GM21447 (cell line): ENCODE measurements at regions not wholly inside any gene's neighbourhood (a gene's known extent, or its start where the extent isn't known, plus 50 kb on each side); places are given as distances from the start of the nearest gene placed in this dataset.

ENCODE experiments used
- ATAC-seq: cut with Tn5 transposase; IDR thresholded peaks from one replicate; pipeline ENCODE4 v1.9.1; 2021; ENCODE audit not compliant: unreplicated experiment

- ATAC-seq = no peak
Observed at GRCh38 chr3:144200004-144200403, 228.4 kb downstream of the DIPK2A start.

GRCh38 chr3:144200466-144200865 is 228.8 kb downstream of the DIPK2A start:
- no peak for ATAC-seq

GRCh38 chr3:144221761-144222160 is 250.1 kb downstream of the DIPK2A start:
- ATAC-seq = no peak

GRCh38 chr3:144229330-144229729 is 257.7 kb downstream of the DIPK2A start:
- ATAC-seq = no peak

DNA sequence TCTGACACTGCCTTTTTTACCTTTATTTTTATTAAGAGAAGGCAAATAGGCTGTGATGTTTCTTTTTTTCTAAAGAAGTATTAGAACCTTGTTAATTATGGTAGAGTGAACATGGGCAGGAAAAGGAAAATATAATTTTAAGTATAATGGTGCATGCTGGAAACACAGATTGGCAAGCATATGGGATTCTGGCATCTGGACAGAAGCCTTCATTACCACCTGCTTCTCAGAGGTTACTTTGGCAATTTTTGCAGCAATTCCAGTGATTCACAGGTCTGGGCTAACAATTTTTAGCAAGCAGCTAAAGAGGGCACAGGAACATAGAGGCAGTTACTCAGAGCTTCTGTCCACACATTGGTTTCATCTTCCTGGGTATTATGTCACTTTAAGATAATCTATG is 258.3 kb downstream of the DIPK2A start:
- ATAC-seq = no peak

GRCh38 chr3:144235489-144235888 is 263.9 kb downstream of the DIPK2A start:
- ATAC-seq = no peak

- no peak for ATAC-seq
Observed at GRCh38 chr3:144237351-144237750, 265.7 kb downstream of the DIPK2A start.

DNA sequence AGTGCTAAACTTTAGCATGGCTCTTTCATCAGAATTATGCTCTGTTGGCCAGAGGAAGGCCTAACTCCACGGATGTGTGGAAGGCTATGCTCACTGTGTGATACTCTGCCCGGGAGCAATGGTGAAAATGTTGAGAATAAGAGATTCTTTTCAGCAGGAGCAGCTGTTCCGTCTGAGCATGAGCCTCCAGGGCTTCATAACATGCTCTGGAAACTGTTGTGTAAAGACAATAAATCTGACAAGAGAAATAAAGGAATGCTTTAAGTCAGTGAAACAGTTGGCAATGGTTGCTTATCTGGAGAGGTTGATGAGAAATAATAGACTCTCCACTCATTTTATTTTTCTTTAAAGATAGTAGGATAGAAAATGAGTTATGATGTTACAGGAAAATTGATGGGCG is 269.8 kb downstream of the DIPK2A start:
- ATAC-seq = no peak

- no peak for ATAC-seq
Observed at GRCh38 chr3:144242747-144243146, 271.1 kb downstream of the DIPK2A start.

GRCh38 chr3:144244662-144245061 is 273.0 kb downstream of the DIPK2A start:
- ATAC-seq = no peak

GRCh38 chr3:144252896-144253295 is 281.3 kb downstream of the DIPK2A start:
- no peak for ATAC-seq

DNA sequence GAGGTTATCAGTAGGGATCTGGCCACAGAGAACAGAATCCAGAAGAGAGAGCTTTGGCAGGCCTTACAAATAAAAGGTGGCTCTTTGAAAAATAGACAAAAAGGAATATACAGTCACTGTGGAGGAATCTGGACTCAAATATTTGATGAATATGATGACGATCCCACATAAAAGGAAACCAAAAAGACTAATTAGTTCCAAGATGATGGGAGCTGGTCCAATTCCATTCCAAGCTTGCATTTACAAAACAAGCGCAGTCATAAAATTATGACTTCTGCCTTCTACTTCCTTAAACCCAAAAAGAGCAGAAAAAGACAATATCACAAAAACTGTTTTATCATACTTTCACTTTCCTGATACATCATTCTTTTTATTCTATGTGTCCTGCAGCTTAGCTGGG is 285.8 kb downstream of the DIPK2A start:
- ATAC-seq = no peak

- ATAC-seq = no peak
Observed at GRCh38 chr3:144259267-144259666, 287.6 kb downstream of the DIPK2A start.

DNA sequence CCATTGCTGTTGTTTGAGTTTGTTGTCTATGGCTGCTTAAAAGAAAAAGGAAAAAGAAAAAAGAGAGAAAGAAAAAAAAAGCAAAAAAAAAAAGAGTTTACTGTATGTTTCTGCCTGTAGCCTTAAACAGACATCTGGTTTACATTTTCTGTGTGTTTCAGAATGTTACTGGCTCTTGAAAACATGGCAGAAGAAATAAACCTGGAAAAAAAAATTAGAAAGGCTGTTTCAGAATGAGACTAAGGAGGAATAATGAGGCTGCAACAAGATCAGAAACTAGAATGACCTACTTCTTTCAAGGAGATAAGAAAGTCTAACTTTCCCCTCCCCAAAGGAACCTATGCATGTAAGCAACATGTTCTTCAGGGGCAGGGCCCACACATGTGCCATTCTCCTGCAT is 292.1 kb downstream of the DIPK2A start:
- ATAC-seq = no peak

- no peak for ATAC-seq
Observed at GRCh38 chr3:144264350-144264749, 292.7 kb downstream of the DIPK2A start.

GRCh38 chr3:144264794-144265193 is 293.2 kb downstream of the DIPK2A start:
- no peak for ATAC-seq

GRCh38 chr3:144265542-144266100 is 294.0 kb downstream of the DIPK2A start:
- ATAC-seq = no peak

GRCh38 chr3:144270100-144270499 is 298.5 kb downstream of the DIPK2A start:
- ATAC-seq = no peak

GRCh38 chr3:144272680-144273079 is 301.1 kb downstream of the DIPK2A start:
- no peak for ATAC-seq

- ATAC-seq = no peak
Observed at GRCh38 chr3:144273601-144274000, 302.0 kb downstream of the DIPK2A start.

DNA sequence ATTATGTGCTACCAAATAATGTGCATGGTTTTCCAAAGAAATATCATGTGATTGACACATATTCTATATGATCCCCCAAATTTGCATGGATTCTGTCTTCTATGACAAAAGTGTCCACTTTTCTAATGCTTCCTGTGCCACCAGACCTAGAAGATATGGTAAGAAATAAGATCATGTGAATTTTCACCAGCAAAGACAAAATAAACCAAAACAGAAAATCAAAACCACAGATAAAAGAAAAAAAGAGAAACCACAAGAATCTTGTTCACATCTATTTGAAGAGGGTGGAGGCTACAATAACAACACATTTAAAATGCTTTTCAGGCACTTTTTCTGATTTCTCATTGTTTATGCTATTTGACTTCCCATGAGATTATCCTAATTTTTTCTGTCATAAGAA is 303.4 kb downstream of the DIPK2A start:
- no peak for ATAC-seq

DNA sequence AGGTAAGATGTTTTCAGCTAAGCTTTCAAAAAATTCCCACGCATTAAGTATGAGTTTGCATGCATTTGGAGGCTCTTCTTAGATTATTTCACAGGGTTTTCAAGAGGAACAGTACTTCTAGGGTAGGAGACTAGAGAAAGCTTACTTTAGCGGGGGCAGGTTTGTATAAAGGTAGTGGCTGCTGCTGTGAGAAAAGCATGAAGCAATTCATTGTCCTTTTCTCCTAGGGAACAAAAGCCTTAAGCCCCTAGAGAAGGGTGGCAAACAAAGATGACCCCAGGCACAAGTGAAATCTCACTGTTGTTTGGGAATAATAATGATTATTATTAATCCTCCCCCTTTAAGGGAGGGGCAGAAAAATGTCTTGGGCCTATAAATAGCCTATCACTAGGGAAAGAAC is 310.7 kb downstream of the DIPK2A start:
- no peak for ATAC-seq

GRCh38 chr3:144286235-144286910 is 314.8 kb downstream of the DIPK2A start:
- no peak for ATAC-seq
